Endothelial cell of umbilical vein (primary cell): ENCODE measurements at regions not wholly inside any gene's neighbourhood (a gene's known extent, or its start where the extent isn't known, plus 50 kb on each side); places are given as distances from the start of the nearest gene placed in this dataset.

Experiments
- BruUV-seq: library from RNA; stranded (reverse); fragments of 400-500 nt; replicated peaks from 2 replicates; lab custom pipeline; 2021; lab: Mats Ljungman, UMichigan
- CTCF ChIA-PET: fragments of 300-600, 350-600 bp; sonication (Branson Sonifier 250); formaldehyde crosslinking; loops from one replicate; lab custom pipeline; 2021; ENCODE audit warnings: antibody characterized with exemption, inconsistent platforms; lab: Charles Lee
- POLR2A ChIA-PET: fragments of 300-600, 350-600 bp; sonication (Branson Sonifier 250); formaldehyde crosslinking; loops from one replicate; lab custom pipeline; 2021; ENCODE audit warnings: antibody characterized with exemption, inconsistent platforms; lab: Charles Lee
- DNase-seq: peaks from one replicate; pipeline ENCODE4 v3.0.0-alpha.2; 2011; ENCODE audit warnings: low read depth, low spot score
- FAIRE-seq: peaks from 2 replicates; lab custom pipeline; 2011; peaks lifted over from hg19 to GRCh38; lab: Jason Lieb, UNC
- H2AFZ ChIP-seq: 2 replicates; pipeline ENCODE4 v1.6.0; 2012; ENCODE audit warnings: low read depth, low read length, control low read depth, inconsistent platforms
- H3K27ac ChIP-seq: 2 replicates; pipeline ENCODE4 v1.5.1; 2011; ENCODE audit warnings: low read depth, mild to moderate bottlenecking, control low read depth, low read length, moderate library complexity; ENCODE audit not compliant: insufficient read depth
- H3K27me3 ChIP-seq, 2 experiments: 2 replicates each; pipeline versions ENCODE4 v1.6.0 to v1.6.1; 2011; ENCODE audit warnings: low read length in 2 of 2, mixed read lengths in 1 of 2; ENCODE audit not compliant: control insufficient read depth in 2 of 2, insufficient read depth in 2 of 2
- H3K36me3 ChIP-seq, 2 experiments: 2 replicates in 1 of 2; 3 replicates in 1 of 2; pipeline ENCODE4 v1.5.1; 2011; ENCODE audit warnings: low read length in 2 of 2, mild to moderate bottlenecking in 1 of 2, moderate library complexity in 1 of 2; ENCODE audit not compliant: control insufficient read depth in 2 of 2, insufficient read depth in 2 of 2; ENCODE audit errors: extremely low read depth in 1 of 2
- H3K4me1 ChIP-seq: 3 replicates; pipeline ENCODE4 v1.5.1; 2011; ENCODE audit warnings: mild to moderate bottlenecking, low read length; ENCODE audit not compliant: control insufficient read depth, insufficient read depth; ENCODE audit errors: extremely low read depth
- H3K4me2 ChIP-seq: 2 replicates; pipeline ENCODE4 v1.6.1; 2011; ENCODE audit warnings: low read length, control low read depth, mixed read lengths; ENCODE audit not compliant: insufficient read depth
- H3K4me3 ChIP-seq, 3 experiments: fragments of 200-600 bp in 1 of 3; sonication (generic), shearing (Covaris generic) in 1 of 3; replicated peaks in 1 of 3; 2 replicates each; pipeline ENCODE4 v1.5.1; 2011 to 2016; ENCODE audit warnings: control low read depth in 3 of 3, low read length in 3 of 3, mild to moderate bottlenecking in 2 of 3, inconsistent platforms in 1 of 3, low read depth in 1 of 3, moderate library complexity in 1 of 3; ENCODE audit not compliant: insufficient read depth in 1 of 3
- H3K79me2 ChIP-seq: 2 replicates; pipeline ENCODE4 v1.6.0; 2012; ENCODE audit warnings: low read length, inconsistent platforms; ENCODE audit not compliant: control insufficient read depth, insufficient read depth
- H3K9ac ChIP-seq: replicated peaks from 2 replicates; pipeline ENCODE3; 2011; ENCODE audit warnings: low read length, control low read depth; ENCODE audit not compliant: insufficient read depth; ENCODE audit errors: extremely low read depth
- H3K9me1 ChIP-seq: replicated peaks from 3 replicates; pipeline ENCODE4 v1.6.0; 2011; ENCODE audit warnings: mild to moderate bottlenecking, low read length; ENCODE audit not compliant: control insufficient read depth, insufficient read depth; ENCODE audit errors: extremely low read depth
- H3K9me3 ChIP-seq: replicated peaks from 2 replicates; pipeline ENCODE4 v1.5.1; 2012; ENCODE audit warnings: low read length, inconsistent platforms; ENCODE audit not compliant: control insufficient read depth, insufficient read depth
- H4K20me1 ChIP-seq: replicated peaks from 2 replicates; pipeline ENCODE3; 2011; ENCODE audit warnings: mild to moderate bottlenecking, low read length; ENCODE audit not compliant: control insufficient read depth, insufficient read depth; ENCODE audit errors: extremely low read depth
- CTCF ChIP-seq, 2 donors: IDR thresholded peaks; 1 replicate in 1 of 2; 2 replicates in 1 of 2; pipeline ENCODE4 v1.5.1; 2011; ENCODE audit warnings: low read length in 2 of 2, mild to moderate bottlenecking in 2 of 2, moderate library complexity in 2 of 2, control low read depth in 1 of 2, inconsistent platforms in 1 of 2, low read depth in 1 of 2; ENCODE audit not compliant: insufficient read depth in 1 of 2; ENCODE audit errors: extremely low read depth in 1 of 2
- EZH2 ChIP-seq: IDR thresholded peaks from 2 replicates; pipeline ENCODE4 v1.6.1; 2012; ENCODE audit warnings: borderline replicate concordance, low read depth, mild to moderate bottlenecking, moderate library complexity, low read length, inconsistent platforms; ENCODE audit not compliant: severe bottlenecking
- FOS ChIP-seq: IDR thresholded peaks from 2 replicates; pipeline ENCODE4 v1.6.1; 2011; ENCODE audit warnings: mild to moderate bottlenecking, low read length, moderate library complexity, borderline replicate concordance; ENCODE audit not compliant: insufficient read depth
- GATA2 ChIP-seq: IDR thresholded peaks from 2 replicates; pipeline ENCODE4 v1.7.0; 2011; ENCODE audit warnings: low read depth, mild to moderate bottlenecking, moderate library complexity, mixed read lengths, low read length; ENCODE audit not compliant: insufficient read length, insufficient read depth
- JUN ChIP-seq: IDR thresholded peaks from 2 replicates; pipeline ENCODE4 v1.6.1; 2011; ENCODE audit warnings: borderline replicate concordance, low read depth; ENCODE audit not compliant: insufficient read length, insufficient read depth
- MAX ChIP-seq: IDR thresholded peaks from 2 replicates; pipeline ENCODE4 v1.6.1; 2011; ENCODE audit not compliant: insufficient read depth, insufficient read length
- MYC ChIP-seq: IDR thresholded peaks from one replicate; pipeline ENCODE4 v1.6.1; 2011; ENCODE audit warnings: mild to moderate bottlenecking, low read depth, low read length
- POLR2A ChIP-seq: IDR thresholded peaks from 2 replicates; pipeline ENCODE4 v1.6.1; 2012; ENCODE audit warnings: low read depth, mild to moderate bottlenecking, control low read depth, low read length
- POLR2AphosphoS5 ChIP-seq: IDR thresholded peaks from 2 replicates; pipeline ENCODE4 v1.6.1; 2012; ENCODE audit warnings: low read depth, mild to moderate bottlenecking, control low read depth, low read length, moderate library complexity; ENCODE audit not compliant: insufficient read depth
- dilution Hi-C: fragments of 300-500 bp; cut with MboI; formaldehyde crosslinking; loops from one replicate; pipeline ENCODE4 v1.15.0; 2019; ENCODE audit warnings: low sequenced_read_pairs; ENCODE audit not compliant: extremely low pct_ligation_motif_present
- intact Hi-C: fragments of 100-400 bp; cut with micrococcal nuclease; formaldehyde crosslinking; loops from one replicate; pipeline ENCODE4 v1.10.0; 2022

GRCh38 chr16:76732894-76733293 lies 455.7 kb downstream of the CNTNAP4 start:
- H3K4me3 ChIP-seq = no peak overlapping the region
- FAIRE-seq = no peak
- no peaks in the 10 kb centered on the region for H3K9me1 ChIP-seq
- no peak overlapping the region for H3K27ac ChIP-seq
- TF ChIP-seq GATA2 (no peak), POLR2AphosphoS5 (no peak), CTCF (IDR thresholded peaks at IDR 0.05; ENCODE audit: extremely low read depth in 1 of 2, insufficient read depth in 1 of 2, low read depth in 1 of 2, low read length in 2 of 2) (no peak), EZH2 (no peak), MAX (no peak), MYC (no peak), FOS (no peak), POLR2A (no peak), JUN (no peak)
- intact Hi-C loops = no loop called here
- peaks cover 4% of the 10 kb centered on the region for H3K9me3 ChIP-seq
- no peaks in the 10 kb centered on the region for H3K27me3 ChIP-seq
- DNase-seq = no peak
- no peak overlapping the region for H3K4me2 ChIP-seq
- no peaks in the 10 kb centered on the region for H3K36me3 ChIP-seq
- no peaks in the 10 kb centered on the region for H3K79me2 ChIP-seq
- no peak overlapping the region for H3K9ac ChIP-seq
- BruUV-seq = no TSS peak
- CTCF ChIA-PET = no interaction called here
- H3K4me1 ChIP-seq = no peaks in the 10 kb centered on the region
- POLR2A ChIA-PET = no interaction called here
- H4K20me1 ChIP-seq = no peaks in the 10 kb centered on the region
- dilution Hi-C loops = no loop called here
- no peak overlapping the region for H2AFZ ChIP-seq
